ENCODE measurements at regions not wholly inside any gene's neighbourhood (a gene's known extent, or its start where the extent isn't known, plus 50 kb on each side); places are given as distances from the start of the nearest gene placed in this dataset.

DNA sequence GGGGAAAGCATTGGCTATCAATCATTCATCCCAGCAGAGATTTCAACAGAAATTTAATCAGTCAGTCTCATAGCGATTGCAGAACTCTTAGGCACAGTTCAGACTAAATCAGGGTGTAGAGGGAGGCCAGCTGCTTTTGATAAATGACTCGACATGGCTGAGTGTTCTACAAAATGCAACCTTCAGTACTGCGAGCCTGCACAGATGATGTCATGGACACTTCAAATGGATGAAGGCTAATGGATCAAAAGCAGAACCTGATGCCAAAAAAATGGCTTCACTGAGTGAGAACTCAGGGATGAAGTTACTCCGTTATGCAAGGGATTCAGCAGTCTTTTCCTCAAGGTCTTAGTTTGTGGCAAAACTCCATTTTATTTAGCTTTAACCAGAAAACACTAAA lies 167.3 kb downstream of the DACT1 start:
- Histone ChIP-seq H3K9me3 (ENCODE audit: low read length) (no peaks in the 10 kb centered on the region), H3K79me2 (ENCODE audit: insufficient read depth, low read depth, low read length) (no peaks in the 10 kb centered on the region), H3K4me3 (ENCODE audit: low read depth, low read length, poor library complexity, severe bottlenecking) (no peak overlapping the region), H3K4me2 (ENCODE audit: low read length) (no peak overlapping the region), H3K9me2 (ENCODE audit: insufficient read depth, low read length) (no peaks in the 10 kb centered on the region), H4K20me1 (ENCODE audit: insufficient read depth, low read length) (no peaks in the 10 kb centered on the region), H2AFZ (ENCODE audit: low read length) (no peak overlapping the region), H3K27ac (ENCODE audit: low read depth, low read length, poor library complexity, severe bottlenecking) (no peak overlapping the region), H3K4me1 (ENCODE audit: insufficient read depth, low read length, poor library complexity, severe bottlenecking) (no peaks in the 10 kb centered on the region), H3K36me3 (ENCODE audit: insufficient read depth, low read length) (no peaks in the 10 kb centered on the region)
- POLR2A ChIA-PET, result interaction anchor here (0.6 to 1.2 kb wide), 2 partner anchors 10 to 184 kb away, joined by 3 to 5 read pairs; no protein-coding TSS in a partner anchor
- BruUV-seq (replicated peaks), result no TSS peak
- CTCF ChIA-PET (ENCODE audit: unreplicated experiment), result no interaction called here
- DNase-seq (ENCODE audit: low spot score), result no peak
- intact Hi-C loops (cut with micrococcal nuclease; ENCODE audit: unreplicated experiment), result no loop called here
- TF ChIP-seq EZH2phosphoT487 (IDR thresholded peaks at IDR 0.05; ENCODE audit: borderline replicate concordance, low read depth, low read length), result no peak
- TF ChIP-seq, protein P1, sequence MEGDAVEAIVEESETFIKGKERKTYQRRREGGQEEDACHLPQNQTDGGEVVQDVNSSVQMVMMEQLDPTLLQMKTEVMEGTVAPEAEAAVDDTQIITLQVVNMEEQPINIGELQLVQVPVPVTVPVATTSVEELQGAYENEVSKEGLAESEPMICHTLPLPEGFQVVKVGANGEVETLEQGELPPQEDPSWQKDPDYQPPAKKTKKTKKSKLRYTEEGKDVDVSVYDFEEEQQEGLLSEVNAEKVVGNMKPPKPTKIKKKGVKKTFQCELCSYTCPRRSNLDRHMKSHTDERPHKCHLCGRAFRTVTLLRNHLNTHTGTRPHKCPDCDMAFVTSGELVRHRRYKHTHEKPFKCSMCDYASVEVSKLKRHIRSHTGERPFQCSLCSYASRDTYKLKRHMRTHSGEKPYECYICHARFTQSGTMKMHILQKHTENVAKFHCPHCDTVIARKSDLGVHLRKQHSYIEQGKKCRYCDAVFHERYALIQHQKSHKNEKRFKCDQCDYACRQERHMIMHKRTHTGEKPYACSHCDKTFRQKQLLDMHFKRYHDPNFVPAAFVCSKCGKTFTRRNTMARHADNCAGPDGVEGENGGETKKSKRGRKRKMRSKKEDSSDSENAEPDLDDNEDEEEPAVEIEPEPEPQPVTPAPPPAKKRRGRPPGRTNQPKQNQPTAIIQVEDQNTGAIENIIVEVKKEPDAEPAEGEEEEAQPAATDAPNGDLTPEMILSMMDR (conservative IDR thresholded peaks at IDR 0.05; ENCODE audit: low read length), result no peak

GRCh38 chr14:58805605-58806409 lies 168.0 kb downstream of the DACT1 start:
- Histone ChIP-seq H3K36me3 (ENCODE audit: insufficient read depth, low read length) (no peaks in the 10 kb centered on the region), H3K9me2 (ENCODE audit: insufficient read depth, low read length) (no peaks in the 10 kb centered on the region), H3K4me1 (ENCODE audit: insufficient read depth, low read length, poor library complexity, severe bottlenecking) (no peaks in the 10 kb centered on the region), H3K4me3 (ENCODE audit: low read depth, low read length, poor library complexity, severe bottlenecking) (no peak overlapping the region), H3K9me3 (ENCODE audit: low read length) (no peaks in the 10 kb centered on the region), H4K20me1 (ENCODE audit: insufficient read depth, low read length) (no peaks in the 10 kb centered on the region), H2AFZ (ENCODE audit: low read length) (no peak overlapping the region), H3K27ac (ENCODE audit: low read depth, low read length, poor library complexity, severe bottlenecking) (no peak overlapping the region), H3K4me2 (ENCODE audit: low read length) (no peak overlapping the region), H3K79me2 (ENCODE audit: insufficient read depth, low read depth, low read length) (no peaks in the 10 kb centered on the region)
- no peak for DNase-seq (ENCODE audit: low spot score)
- CTCF ChIA-PET (ENCODE audit: unreplicated experiment), result no interaction called here
- TF ChIP-seq EZH2phosphoT487 (IDR thresholded peaks at IDR 0.05; ENCODE audit: borderline replicate concordance, low read depth, low read length), result no peak
- TF ChIP-seq, protein P1 (conservative IDR thresholded peaks at IDR 0.05; ENCODE audit: low read length), result no peak
- POLR2A ChIA-PET, result interaction anchor here (0.6 kb wide), 1 partner anchor 184 kb away, joined by 3 read pairs; no protein-coding TSS in a partner anchor
- intact Hi-C loops (cut with micrococcal nuclease; ENCODE audit: unreplicated experiment), result no loop called here
- BruUV-seq (replicated peaks), result no TSS peak

GRCh38 chr14:58807191-58807590 lies 169.4 kb downstream of the DACT1 start:
- DNase-seq (ENCODE audit: low spot score), result no peak
- Histone ChIP-seq H3K4me1 (ENCODE audit: insufficient read depth, low read length, poor library complexity, severe bottlenecking) (no peaks in the 10 kb centered on the region), H3K27ac (ENCODE audit: low read depth, low read length, poor library complexity, severe bottlenecking) (no peak overlapping the region), H3K79me2 (ENCODE audit: insufficient read depth, low read depth, low read length) (no peaks in the 10 kb centered on the region), H3K4me3 (ENCODE audit: low read depth, low read length, poor library complexity, severe bottlenecking) (no peak overlapping the region), H2AFZ (ENCODE audit: low read length) (no peak overlapping the region), H3K36me3 (ENCODE audit: insufficient read depth, low read length) (no peaks in the 10 kb centered on the region), H4K20me1 (ENCODE audit: insufficient read depth, low read length) (no peaks in the 10 kb centered on the region), H3K9me3 (ENCODE audit: low read length) (no peaks in the 10 kb centered on the region), H3K4me2 (ENCODE audit: low read length) (no peak overlapping the region), H3K9me2 (ENCODE audit: insufficient read depth, low read length) (no peaks in the 10 kb centered on the region)
- TF ChIP-seq, protein P1 (conservative IDR thresholded peaks at IDR 0.05; ENCODE audit: low read length), result no peak
- TF ChIP-seq EZH2phosphoT487 (IDR thresholded peaks at IDR 0.05; ENCODE audit: borderline replicate concordance, low read depth, low read length), result no peak
- no TSS peak for BruUV-seq (replicated peaks)
- ChIA-PET CTCF (ENCODE audit: unreplicated experiment) (no interaction called here), POLR2A (interaction anchor here (0.9 to 1.1 kb wide), 2 partner anchors 9 to 125 kb away, joined by 3 read pairs; no protein-coding TSS in a partner anchor)
- intact Hi-C loops (cut with micrococcal nuclease; ENCODE audit: unreplicated experiment), result no loop called here

All from OCI-LY7 (cell line).